Urinary bladder (tissue), 3 donors: ENCODE measurements at regions not wholly inside any gene's neighbourhood (a gene's known extent, or its start where the extent isn't known, plus 50 kb on each side); places are given as distances from the start of the nearest gene placed in this dataset.

Experiments used
- DNase-seq: peaks from one replicate; pipeline ENCODE4 v3.0.0-alpha.2; 2015; ENCODE audit errors: extremely low spot score
- H3K27ac ChIP-seq: one replicate; pipeline ENCODE4 v1.5.1; 2013; ENCODE audit warnings: low read depth, mild to moderate bottlenecking, moderate library complexity
- H3K36me3 ChIP-seq: one replicate; pipeline ENCODE4 v1.6.1; 2013; ENCODE audit warnings: mild to moderate bottlenecking, moderate library complexity; ENCODE audit not compliant: insufficient read depth
- H3K4me1 ChIP-seq: one replicate; pipeline ENCODE4 v1.6.1; 2013; ENCODE audit warnings: mild to moderate bottlenecking, moderate library complexity; ENCODE audit not compliant: insufficient read depth
- H3K4me3 ChIP-seq: one replicate; pipeline ENCODE4 v1.5.1; 2013; ENCODE audit warnings: low read depth, low read length
- WGBS: extraction: QIAGEN DNeasy Blood & Tissue Kit; methylation state at CpG from one replicate; pipeline ENCODE4 v1.1.7; 2013; 5-methylcytosine and 5-hydroxymethylcytosine counted together
- donor health status: healthy with polysubstance abuse.
- donor health status: healthy.

- no peak for DNase-seq
- WGBS: 71% methylated on average over 2 of the region's 2 CpGs
Measured at GRCh38 chr20:56060486-56060885, 55.2 kb upstream of the CBLN4 start.

GRCh38 chr20:56069016-56069415, 63.7 kb upstream of the CBLN4 start:
- Histone ChIP-seq H3K36me3 (no peaks in the 10 kb centered on the region), H3K27ac (no peak overlapping the region), H3K4me3 (no peak overlapping the region), H3K4me1 (no peaks in the 10 kb centered on the region)
- 84% methylated on average over 1 of the region's 1 CpG for WGBS
- DNase-seq: no peak

More at GRCh38 chr20:56060486-56060885, 55.2 kb upstream of the CBLN4 start:
- Histone ChIP-seq H3K36me3 (no peaks in the 10 kb centered on the region), H3K27ac (no peak overlapping the region), H3K4me1 (no peaks in the 10 kb centered on the region), H3K4me3 (no peak overlapping the region)

- 68% methylated on average over 1 of the region's 1 CpG for WGBS
- Histone ChIP-seq H3K4me1 (no peaks in the 10 kb centered on the region), H3K27ac (no peak overlapping the region), H3K4me3 (no peak overlapping the region), H3K36me3 (no peaks in the 10 kb centered on the region)
- no peak for DNase-seq
Measured at GRCh38 chr20:56072165-56072564, 66.8 kb upstream of the CBLN4 start.

DNA sequence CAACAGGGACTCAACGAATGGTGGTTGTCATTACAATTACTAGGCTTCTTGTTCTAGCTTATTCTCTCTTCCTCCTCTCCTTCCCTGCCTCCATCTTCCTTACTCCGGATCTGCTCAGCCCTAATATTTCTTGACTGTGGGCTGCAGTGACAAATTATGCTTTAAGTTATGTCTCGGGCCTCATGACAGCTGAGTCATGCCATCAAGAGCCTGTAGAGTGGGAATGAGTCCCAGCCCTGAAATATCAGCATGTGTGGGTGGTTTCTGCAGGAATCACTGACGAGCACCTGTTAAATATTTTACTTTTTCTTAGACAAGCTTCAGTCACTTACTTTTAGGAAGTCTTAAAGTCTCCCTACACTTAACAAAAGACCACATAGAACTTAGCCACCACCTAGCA, 83.1 kb upstream of the CBLN4 start:
- no peak for DNase-seq
- H3K4me3 ChIP-seq: no peak overlapping the region
- H3K36me3 ChIP-seq: no peaks in the 10 kb centered on the region
- 67% methylated on average over 4 of the region's 4 CpGs for WGBS
- H3K4me1 ChIP-seq: no peaks in the 10 kb centered on the region
- H3K27ac ChIP-seq: no peak overlapping the region

DNA sequence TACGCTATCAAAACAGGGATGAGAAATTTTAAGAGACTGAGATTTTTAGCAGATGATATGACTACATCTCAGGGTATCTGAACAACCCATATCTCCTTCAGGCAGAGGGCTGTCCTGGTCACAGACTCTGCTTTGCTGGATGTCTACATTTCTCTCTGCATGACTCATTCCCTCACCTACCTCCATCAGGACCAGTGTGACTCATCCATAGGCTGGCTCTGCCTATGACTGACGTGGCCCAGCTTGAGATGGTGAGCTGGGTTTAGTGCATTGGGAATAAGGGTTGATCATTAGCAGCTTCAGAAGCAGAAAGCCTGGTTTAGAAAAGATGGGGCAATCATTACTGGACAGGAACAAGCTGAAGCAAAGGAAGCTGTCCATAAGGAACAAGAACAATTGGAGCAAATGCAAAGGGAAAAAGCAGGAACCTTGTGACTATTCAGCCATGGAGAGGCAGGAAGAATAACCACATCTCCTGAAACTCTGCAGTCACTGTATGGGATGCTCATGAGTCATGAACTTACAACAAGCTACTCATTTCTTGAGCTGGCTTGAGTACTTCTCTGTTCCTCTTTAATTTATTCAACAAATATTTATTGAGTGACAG, 86.4 kb upstream of the CBLN4 start:
- Histone ChIP-seq H3K36me3 (no peaks in the 10 kb centered on the region), H3K27ac (no peak overlapping the region), H3K4me3 (no peak overlapping the region), H3K4me1 (no peaks in the 10 kb centered on the region)
- no peak for DNase-seq
- WGBS: 68% methylated on average over 2 of the region's 2 CpGs

- Histone ChIP-seq H3K4me3 (no peak overlapping the region), H3K4me1 (no peaks in the 10 kb centered on the region), H3K27ac (no peak overlapping the region), H3K36me3 (no peaks in the 10 kb centered on the region)
- 79% methylated on average over 5 of the region's 5 CpGs for WGBS
- no peak for DNase-seq
Measured at GRCh38 chr20:56094228-56094627, 88.9 kb upstream of the CBLN4 start.

GRCh38 chr20:56098981-56099500, 93.7 kb upstream of the CBLN4 start:
- Histone ChIP-seq H3K27ac (no peak overlapping the region), H3K4me3 (no peak overlapping the region), H3K4me1 (no peaks in the 10 kb centered on the region), H3K36me3 (no peaks in the 10 kb centered on the region)
- no peak for DNase-seq
- 38% methylated on average over 1 of the region's 1 CpG for WGBS

DNA sequence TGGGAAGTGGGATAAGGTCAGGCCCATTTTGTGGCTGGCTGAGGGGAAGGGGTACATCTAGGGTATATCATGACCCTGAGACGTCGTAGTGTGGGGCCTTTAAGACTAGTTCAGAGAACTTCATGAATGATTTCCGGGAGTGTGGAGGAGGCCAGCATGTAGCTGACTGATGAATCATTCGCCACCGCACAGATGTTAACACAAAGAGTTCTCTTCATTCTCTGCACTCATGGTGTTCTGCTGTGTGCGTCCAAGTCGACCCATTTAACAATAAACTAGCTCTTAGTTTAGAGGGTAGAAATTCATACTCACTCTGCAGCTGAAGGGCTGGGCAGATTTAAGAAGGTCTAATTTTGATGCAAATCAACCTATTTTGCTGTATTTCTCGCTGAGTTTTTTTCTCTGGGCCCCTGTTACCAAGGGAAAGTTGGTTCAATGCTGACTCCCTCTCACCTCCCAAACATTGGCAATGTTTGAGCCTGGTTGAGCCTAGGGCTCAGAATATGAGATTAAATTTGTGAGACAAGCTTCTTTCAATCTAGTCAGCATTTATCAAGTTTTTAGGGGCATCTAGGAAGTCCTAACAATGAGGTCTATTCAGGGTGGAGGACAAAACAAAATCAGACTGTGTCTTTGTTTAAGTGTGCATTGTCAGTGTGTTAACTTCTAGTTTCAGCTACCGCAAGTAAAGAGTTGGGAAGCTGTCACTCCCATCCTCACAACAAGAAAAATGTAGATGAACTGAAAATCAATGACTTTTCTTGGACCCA, 106.8 kb upstream of the CBLN4 start:
- H3K27ac ChIP-seq: no peak overlapping the region
- no peaks in the 10 kb centered on the region for H3K36me3 ChIP-seq
- H3K4me3 ChIP-seq: no peak overlapping the region
- no peaks in the 10 kb centered on the region for H3K4me1 ChIP-seq
- WGBS: 84% methylated on average over 9 of the region's 9 CpGs
- DNase-seq: no peak

DNA sequence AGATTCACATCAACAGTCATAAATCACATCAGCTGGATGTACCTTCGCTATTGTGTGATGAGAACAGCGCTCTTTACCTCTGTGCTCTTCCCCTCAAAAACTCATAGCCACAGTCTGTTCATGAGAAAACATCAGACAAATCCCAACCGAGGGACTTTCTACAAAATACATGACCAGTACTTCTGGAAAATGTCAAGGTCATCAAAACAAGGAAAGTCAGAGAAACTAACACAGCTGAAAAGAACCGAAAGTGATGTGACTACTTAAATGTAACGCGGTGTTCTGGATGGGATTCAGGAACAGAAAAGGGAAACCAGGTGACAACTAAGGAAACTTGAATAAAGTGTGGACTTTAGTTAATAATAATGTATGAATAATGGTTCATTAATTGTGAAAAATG, 112.0 kb upstream of the CBLN4 start:
- 77% methylated on average over 6 of the region's 6 CpGs for WGBS
- no peak for DNase-seq

DNA sequence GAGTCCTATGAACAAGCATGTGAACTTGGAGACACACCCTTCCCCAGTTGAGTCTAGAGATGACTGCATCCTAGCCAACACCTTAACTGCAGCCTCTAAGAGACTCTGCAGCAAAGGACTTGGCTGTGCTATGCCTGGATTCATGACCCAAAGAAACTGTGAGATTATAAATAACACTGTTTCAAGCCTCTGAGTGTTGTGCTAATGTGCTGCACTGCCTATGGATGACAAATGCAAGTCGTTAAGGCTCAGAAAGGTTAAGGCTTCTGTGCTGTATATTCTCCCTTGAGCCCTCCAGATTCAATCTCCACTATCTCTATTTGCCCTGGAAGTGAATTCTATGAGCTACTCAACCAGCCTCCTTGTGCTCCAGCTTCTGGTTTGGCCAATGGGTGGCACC, 116.5 kb upstream of the CBLN4 start:
- DNase-seq: no peak
- Histone ChIP-seq H3K4me3 (no peak overlapping the region), H3K27ac (no peak overlapping the region), H3K4me1 (no peaks in the 10 kb centered on the region), H3K36me3 (no peaks in the 10 kb centered on the region)
- WGBS: 80% methylated on average over 1 of the region's 1 CpG

More for the DNA sequence above, 112.0 kb upstream of the CBLN4 start:
- no peak overlapping the region for H3K4me3 ChIP-seq
- H3K27ac ChIP-seq: no peak overlapping the region
- no peaks in the 10 kb centered on the region for H3K4me1 ChIP-seq
- H3K36me3 ChIP-seq: no peaks in the 10 kb centered on the region

DNA sequence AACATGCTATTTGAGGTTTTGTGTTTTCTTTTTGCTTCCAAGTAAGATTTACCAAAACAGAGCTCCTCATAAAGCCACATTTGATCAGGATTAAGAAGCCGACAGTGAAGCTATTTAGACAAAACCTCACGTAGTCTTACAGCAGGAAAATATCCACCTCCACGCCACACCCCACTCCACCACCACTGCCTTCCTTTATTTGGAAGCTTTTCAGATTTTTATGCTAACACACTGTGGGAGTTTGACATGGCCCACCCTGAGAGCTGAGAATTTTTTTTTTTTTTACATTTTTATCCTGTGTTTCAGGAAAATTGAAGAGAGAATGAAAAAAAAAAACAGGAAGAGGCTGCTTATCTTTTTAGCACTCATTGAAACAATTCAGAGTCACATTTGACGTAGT, 104.8 kb upstream of the MC3R start:
- WGBS: 39% methylated on average over 4 of the region's 4 CpGs
- Histone ChIP-seq H3K4me3 (no peak overlapping the region), H3K36me3 (peaks cover 2% of the 10 kb centered on the region), H3K27ac (no peak overlapping the region), H3K4me1 (no peaks in the 10 kb centered on the region)
- no peak for DNase-seq

GRCh38 chr20:56151834-56152233, 96.7 kb upstream of the MC3R start:
- WGBS: 77% methylated on average over 3 of the region's 3 CpGs
- H3K4me1 ChIP-seq: no peaks in the 10 kb centered on the region
- no peak overlapping the region for H3K27ac ChIP-seq
- H3K4me3 ChIP-seq: no peak overlapping the region
- H3K36me3 ChIP-seq: no peaks in the 10 kb centered on the region
- DNase-seq: no peak

- no peaks in the 10 kb centered on the region for H3K36me3 ChIP-seq
- no peak overlapping the region for H3K4me3 ChIP-seq
- no peak overlapping the region for H3K27ac ChIP-seq
- WGBS: 90% methylated on average over 5 of the region's 5 CpGs
- no peaks in the 10 kb centered on the region for H3K4me1 ChIP-seq
- DNase-seq: no peak
Measured at GRCh38 chr20:56153926-56154325, 94.6 kb upstream of the MC3R start.

DNA sequence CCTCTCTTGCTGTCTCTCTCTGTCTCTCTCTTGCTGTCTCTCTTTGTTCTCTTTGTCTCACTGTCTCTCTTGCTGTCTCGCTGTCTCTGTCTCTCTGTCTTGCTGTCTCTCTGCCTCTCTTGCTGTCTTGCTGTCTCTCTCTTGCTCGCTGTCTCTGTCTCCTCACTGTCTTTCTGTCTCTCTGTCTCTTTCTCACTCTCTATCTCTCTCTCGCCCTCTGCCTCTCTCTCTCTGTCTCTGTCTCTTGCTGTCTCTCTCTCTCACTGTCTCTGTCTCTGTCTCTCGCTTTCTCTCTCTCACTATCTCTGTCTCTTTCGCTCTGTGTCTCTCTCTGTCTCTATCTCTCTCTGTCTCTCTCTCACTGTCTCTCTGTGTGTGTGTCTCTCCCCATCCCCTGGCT, 92.9 kb upstream of the MC3R start:
- DNase-seq: no peak
- H3K4me1 ChIP-seq: no peaks in the 10 kb centered on the region
- WGBS: 95% methylated on average over 5 of the region's 5 CpGs

More for the DNA sequence above, 92.9 kb upstream of the MC3R start:
- Histone ChIP-seq H3K36me3 (no peaks in the 10 kb centered on the region), H3K4me3 (no peak overlapping the region), H3K27ac (no peak overlapping the region)
